GM12892 (cell line): ENCODE measurements at regions not wholly inside any gene's neighbourhood (a gene's known extent, or its start where the extent isn't known, plus 50 kb on each side); places are given as distances from the start of the nearest gene placed in this dataset.
"Not testable (repeated sequence)": the region's sequence is repeated elsewhere in the genome, so short reads cannot be mapped to it uniquely, and the experiment has no call there.

Experiments
- POLR2A ChIP-seq: IDR thresholded peaks from 2 replicates; pipeline ENCODE4 v1.6.1; 2011; ENCODE audit warnings: low read depth, low read length, control low read depth
- POLR2AphosphoS5 ChIP-seq: IDR thresholded peaks from 2 replicates; pipeline ENCODE4 v1.6.1; 2011; ENCODE audit warnings: low read depth, low read length, control low read depth
- TAF1 ChIP-seq: IDR thresholded peaks from 2 replicates; pipeline ENCODE4 v1.6.1; 2011; ENCODE audit warnings: low read depth, mild to moderate bottlenecking, control low read depth, low read length, borderline replicate concordance

DNA sequence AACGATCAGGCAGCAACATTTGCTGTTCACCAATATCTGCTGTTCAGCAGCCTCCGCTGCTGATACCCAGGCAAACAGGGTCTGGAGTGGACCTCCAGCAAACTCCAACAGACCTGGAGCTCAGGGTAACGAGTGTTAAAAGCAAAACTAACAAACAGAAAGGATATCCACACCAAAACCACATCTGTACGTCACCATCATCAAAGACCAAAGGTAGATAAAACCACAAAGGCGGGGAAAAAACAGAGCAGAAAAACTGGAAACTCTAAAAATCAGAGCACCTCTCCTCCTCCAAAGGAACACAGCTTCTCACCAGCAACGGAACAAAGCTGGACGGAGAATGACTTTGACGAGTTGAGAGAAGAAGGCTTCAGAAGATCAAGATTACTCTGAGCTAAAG lies 192.8 kb upstream of the MGAT5 start:
- not testable (repeated sequence) for TF ChIP-seq POLR2AphosphoS5, POLR2A, TAF1
